ENCODE measurements at regions not wholly inside any gene's neighbourhood (a gene's known extent, or its start where the extent isn't known, plus 50 kb on each side); places are given as distances from the start of the nearest gene placed in this dataset.
"Not testable (repeated sequence)": the region's sequence is repeated elsewhere in the genome, so short reads cannot be mapped to it uniquely, and the experiment has no call there.

GRCh38 chr12:58678753-58679152, 241.6 kb downstream of the LRIG3 start:
- no peak for ATAC-seq
- CTCF ChIA-PET, result no interaction called here
- POLR2A ChIA-PET, result no interaction called here

GRCh38 chr12:58681730-58682129, 238.6 kb downstream of the LRIG3 start:
- Mint-ChIP-seq H3K4me3 (no peak overlapping the region), H3K36me3 (ENCODE audit: low read depth) (no peaks in the 10 kb centered on the region), H3K9me3 (peaks cover 13% of the 10 kb centered on the region), H3K27ac (no peak overlapping the region), H3K4me1 (ENCODE audit: low read depth) (no peaks in the 10 kb centered on the region), H3K27me3 (no peaks in the 10 kb centered on the region)
- TF ChIP-seq CTCF (IDR thresholded peaks at IDR 0.05), result no peak
- ATAC-seq (no peak), DNase-seq (no peak)
- ChIA-PET CTCF (no interaction called here), POLR2A (no interaction called here)
- intact Hi-C loops (cut with micrococcal nuclease), result no loop called here

More at GRCh38 chr12:58678753-58679152, 241.6 kb downstream of the LRIG3 start:
- DNase-seq, result no peak
- Mint-ChIP-seq H3K36me3 (ENCODE audit: low read depth) (no peaks in the 10 kb centered on the region), H3K27me3 (no peaks in the 10 kb centered on the region), H3K9me3 (peaks cover 16% of the 10 kb centered on the region), H3K27ac (no peak overlapping the region), H3K4me3 (no peak overlapping the region), H3K4me1 (ENCODE audit: low read depth) (no peaks in the 10 kb centered on the region)
- TF ChIP-seq CTCF (IDR thresholded peaks at IDR 0.05), result no peak
- intact Hi-C loops (cut with micrococcal nuclease), result no loop called here

- no peaks in the 10 kb centered on the region for H3K27me3 Mint-ChIP-seq
- H3K36me3 Mint-ChIP-seq (ENCODE audit: low read depth), result no peaks in the 10 kb centered on the region
- ChIA-PET CTCF (no interaction called here), POLR2A (no interaction called here)
- H3K4me3 Mint-ChIP-seq, result no peak overlapping the region
- ATAC-seq (no peak), DNase-seq (no peak)
- H3K9me3 Mint-ChIP-seq, result peaks cover 25% of the 10 kb centered on the region
- H3K4me1 Mint-ChIP-seq (ENCODE audit: low read depth), result no peaks in the 10 kb centered on the region
- no peak overlapping the region for H3K27ac Mint-ChIP-seq
- intact Hi-C loops (cut with micrococcal nuclease), result no loop called here
- no peak for TF ChIP-seq CTCF (IDR thresholded peaks at IDR 0.05)
Observed at GRCh38 chr12:58695263-58695662, 225.0 kb downstream of the LRIG3 start.

- no peak overlapping the region for H3K4me3 Mint-ChIP-seq
- POLR2A ChIA-PET, result no interaction called here
- no peak for TF ChIP-seq CTCF (IDR thresholded peaks at IDR 0.05)
- ATAC-seq (no peak), DNase-seq (no peak)
- no peaks in the 10 kb centered on the region for H3K4me1 Mint-ChIP-seq (ENCODE audit: low read depth)
- H3K36me3 Mint-ChIP-seq (ENCODE audit: low read depth), result no peaks in the 10 kb centered on the region
- no peak overlapping the region for H3K27ac Mint-ChIP-seq
- intact Hi-C loops (cut with micrococcal nuclease), result no loop called here
- no peaks in the 10 kb centered on the region for H3K27me3 Mint-ChIP-seq
- H3K9me3 Mint-ChIP-seq, result peaks cover 16% of the 10 kb centered on the region
- CTCF ChIA-PET, result no interaction called here
Observed at GRCh38 chr12:58701536-58701935, 218.8 kb downstream of the LRIG3 start.

GRCh38 chr12:58703866-58704265, 216.4 kb downstream of the LRIG3 start:
- no peaks in the 10 kb centered on the region for H3K36me3 Mint-ChIP-seq (ENCODE audit: low read depth)
- H3K4me1 Mint-ChIP-seq (ENCODE audit: low read depth), result no peaks in the 10 kb centered on the region
- no peaks in the 10 kb centered on the region for H3K27me3 Mint-ChIP-seq
- TF ChIP-seq CTCF (IDR thresholded peaks at IDR 0.05), result no peak
- ATAC-seq (no peak), DNase-seq (no peak)
- intact Hi-C loops (cut with micrococcal nuclease), result no loop called here
- H3K9me3 Mint-ChIP-seq, result peaks cover 18% of the 10 kb centered on the region
- CTCF ChIA-PET, result no interaction called here
- POLR2A ChIA-PET, result no interaction called here
- no peak overlapping the region for H3K4me3 Mint-ChIP-seq
- no peak overlapping the region for H3K27ac Mint-ChIP-seq

- POLR2A ChIA-PET; H3K36me3 Mint-ChIP-seq (ENCODE audit: low read depth); H3K4me1 Mint-ChIP-seq (ENCODE audit: low read depth); H3K4me3 Mint-ChIP-seq; intact Hi-C loops (cut with micrococcal nuclease); H3K27ac Mint-ChIP-seq; ATAC-seq; DNase-seq; H3K27me3 Mint-ChIP-seq; CTCF ChIA-PET: not testable (repeated sequence)
- peaks cover 22% of the 10 kb centered on the region for H3K9me3 Mint-ChIP-seq
Observed at GRCh38 chr12:58704770-58705169, 215.5 kb downstream of the LRIG3 start.
